Liver (tissue), 8 donors: ENCODE measurements at regions not wholly inside any gene's neighbourhood (a gene's known extent, or its start where the extent isn't known, plus 50 kb on each side); places are given as distances from the start of the nearest gene placed in this dataset.

Experiments used
- DNase-seq: peaks from one replicate; pipeline ENCODE4 v3.0.0-alpha.2; 2017; ENCODE audit warnings: low spot score
- H3K27ac ChIP-seq, 2 donors: one replicate each; pipeline ENCODE4 v1.7.0; 2013; ENCODE audit warnings: inconsistent platforms in 2 of 2, low read length in 2 of 2, control low read depth in 1 of 2, low read depth in 1 of 2, mild to moderate bottlenecking in 1 of 2
- H3K27me3 ChIP-seq, 4 donors: one replicate each; pipeline versions ENCODE4 v1.6.1 to v1.7.0; 2013; ENCODE audit warnings: low read length in 3 of 4, inconsistent platforms in 1 of 4, mild to moderate bottlenecking in 1 of 4, moderate library complexity in 1 of 4; ENCODE audit not compliant: control insufficient read depth in 4 of 4, insufficient read depth in 4 of 4
- H3K36me3 ChIP-seq, 4 donors: one replicate each; pipeline versions ENCODE4 v1.6.1 to v1.7.0; 2013; ENCODE audit warnings: low read length in 3 of 4, mild to moderate bottlenecking in 3 of 4, low read depth in 1 of 4, moderate library complexity in 1 of 4; ENCODE audit not compliant: control insufficient read depth in 4 of 4, insufficient read depth in 3 of 4
- H3K4me1 ChIP-seq, 4 donors: one replicate each; pipeline versions ENCODE4 v1.6.1 to v1.7.0; 2013; ENCODE audit warnings: low read length in 3 of 4, mild to moderate bottlenecking in 3 of 4, moderate library complexity in 1 of 4; ENCODE audit not compliant: control insufficient read depth in 4 of 4, insufficient read depth in 4 of 4
- H3K4me3 ChIP-seq, 3 donors: one replicate each; pipeline versions ENCODE4 v1.6.1 to v1.7.0; 2013; ENCODE audit warnings: low read length in 3 of 3, control low read depth in 1 of 3, low read depth in 1 of 3, mild to moderate bottlenecking in 1 of 3
- H3K9ac ChIP-seq, 2 donors: one replicate each; pipeline ENCODE4 v1.7.0; 2013; ENCODE audit warnings: low read length in 2 of 2, mild to moderate bottlenecking in 2 of 2, moderate library complexity in 2 of 2, control low read depth in 1 of 2, low read depth in 1 of 2
- H3K9me3 ChIP-seq, 4 donors: one replicate each; pipeline versions ENCODE4 v1.6.1 to v1.7.0; 2013; ENCODE audit warnings: low read length in 3 of 4; ENCODE audit not compliant: control insufficient read depth in 4 of 4
- EGR1 ChIP-seq, 2 donors: IDR thresholded peaks; 2 replicates each; pipeline ENCODE4 v1.6.1; 2016 to 2018; ENCODE audit warnings: antibody characterized with exemption in 2 of 2, low read depth in 2 of 2
- FOXA1 ChIP-seq: IDR thresholded peaks from 2 replicates; pipeline ENCODE4 v1.6.1; 2016; ENCODE audit warnings: antibody characterized with exemption
- FOXA2 ChIP-seq: IDR thresholded peaks from 2 replicates; pipeline ENCODE4 v1.6.1; 2016; ENCODE audit warnings: antibody characterized with exemption
- GABPA ChIP-seq, 2 donors: IDR thresholded peaks in 1 of 2; conservative IDR thresholded peaks in 1 of 2; 2 replicates each; pipeline ENCODE4 v1.6.1; 2016; ENCODE audit warnings: antibody characterized with exemption in 2 of 2, mild to moderate bottlenecking in 1 of 2, moderate library complexity in 1 of 2
- HNF4A ChIP-seq, 2 donors: conservative IDR thresholded peaks; 2 replicates each; pipeline ENCODE4 v1.6.1; 2016; ENCODE audit warnings: antibody characterized with exemption in 2 of 2, mild to moderate bottlenecking in 2 of 2
- HNF4G ChIP-seq: IDR thresholded peaks from 2 replicates; pipeline ENCODE4 v1.6.1; 2016; ENCODE audit warnings: antibody characterized with exemption
- JUND ChIP-seq, 2 donors: IDR thresholded peaks; 2 replicates each; pipeline ENCODE4 v1.6.1; 2016; ENCODE audit warnings: antibody characterized with exemption in 2 of 2
- NR2F2 ChIP-seq: IDR thresholded peaks from 2 replicates; pipeline ENCODE4 v1.6.1; 2016; ENCODE audit warnings: antibody characterized with exemption
- RAD21 ChIP-seq, 2 donors: IDR thresholded peaks; 2 replicates each; pipeline ENCODE4 v1.6.1; 2016; ENCODE audit warnings: antibody characterized with exemption in 2 of 2, mild to moderate bottlenecking in 2 of 2
- RXRA ChIP-seq, 2 donors: IDR thresholded peaks; 2 replicates each; pipeline ENCODE4 v1.6.1; 2017 to 2018; ENCODE audit warnings: antibody characterized with exemption in 2 of 2, mild to moderate bottlenecking in 1 of 2
- TAF1 ChIP-seq: conservative IDR thresholded peaks from 2 replicates; pipeline ENCODE4 v1.6.1; 2016; ENCODE audit warnings: antibody characterized with exemption, mild to moderate bottlenecking
- YY1 ChIP-seq: IDR thresholded peaks from 2 replicates; pipeline ENCODE4 v1.6.1; 2016; ENCODE audit warnings: antibody characterized with exemption, mild to moderate bottlenecking
- WGBS: extraction: QIAGEN DNeasy Blood & Tissue Kit; methylation state at CpG from one replicate; pipeline ENCODE4 v1.1.7; 2013; 5-methylcytosine and 5-hydroxymethylcytosine counted together
- TF ChIP-seq, protein P1 (sequence below): IDR thresholded peaks from 2 replicates; pipeline ENCODE4 v1.6.1; 2016; ENCODE audit warnings: antibody characterized with exemption
- TF ChIP-seq, protein P2 (sequence below): fragments of 150-350 bp; IDR thresholded peaks from 2 replicates; pipeline ENCODE4 v1.5.1; 2017; ENCODE audit warnings: improper control_type of control experiment, low read depth, low read length; ENCODE audit not compliant: missing input control
- TF ChIP-seq, protein P3 (sequence below): IDR thresholded peaks from 2 replicates; pipeline ENCODE4 v1.6.1; 2016; ENCODE audit warnings: antibody characterized with exemption
- TF ChIP-seq, protein P4 (sequence below): IDR thresholded peaks from 2 replicates; pipeline ENCODE4 v1.6.1; 2016; ENCODE audit warnings: antibody characterized with exemption, mild to moderate bottlenecking
- TF ChIP-seq, protein P5 (sequence below): IDR thresholded peaks from 2 replicates; pipeline ENCODE4 v1.6.1; 2016; ENCODE audit warnings: antibody characterized with exemption
- donor health status: healthy.
- donor health status: healthy.
- donor health status: healthy.
- donor health status: healthy.
- donor health status: healthy.

DNA sequence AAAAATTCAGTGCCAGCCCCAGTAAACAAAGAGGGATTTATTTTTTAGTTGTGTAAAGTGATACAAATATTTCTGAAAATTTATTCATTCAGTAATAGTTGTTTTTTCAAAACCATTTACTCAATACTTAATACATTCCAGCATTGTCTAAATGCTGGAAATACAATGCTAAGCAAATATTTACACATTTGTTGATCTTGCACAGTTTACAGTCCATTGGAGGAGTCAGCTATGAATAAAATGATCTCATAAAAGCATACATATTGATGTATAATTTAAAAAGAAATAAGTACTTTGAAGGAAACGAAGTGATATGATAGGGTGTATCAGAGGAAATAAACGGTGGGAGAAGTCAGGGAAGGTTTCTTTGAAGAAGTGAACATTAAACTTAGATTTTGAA lies 1942.1 kb upstream of the ADGRL3 start:
- H3K9ac ChIP-seq = no peak overlapping the region
- H3K4me3 ChIP-seq = no peak overlapping the region
- H3K27me3 ChIP-seq = no peaks in the 10 kb centered on the region
- DNase-seq = no peak
- no peaks in the 10 kb centered on the region for H3K4me1 ChIP-seq
- TF ChIP-seq, protein P1, sequence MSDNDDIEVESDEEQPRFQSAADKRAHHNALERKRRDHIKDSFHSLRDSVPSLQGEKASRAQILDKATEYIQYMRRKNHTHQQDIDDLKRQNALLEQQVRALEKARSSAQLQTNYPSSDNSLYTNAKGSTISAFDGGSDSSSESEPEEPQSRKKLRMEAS = no peak
- TF ChIP-seq, protein P2, sequence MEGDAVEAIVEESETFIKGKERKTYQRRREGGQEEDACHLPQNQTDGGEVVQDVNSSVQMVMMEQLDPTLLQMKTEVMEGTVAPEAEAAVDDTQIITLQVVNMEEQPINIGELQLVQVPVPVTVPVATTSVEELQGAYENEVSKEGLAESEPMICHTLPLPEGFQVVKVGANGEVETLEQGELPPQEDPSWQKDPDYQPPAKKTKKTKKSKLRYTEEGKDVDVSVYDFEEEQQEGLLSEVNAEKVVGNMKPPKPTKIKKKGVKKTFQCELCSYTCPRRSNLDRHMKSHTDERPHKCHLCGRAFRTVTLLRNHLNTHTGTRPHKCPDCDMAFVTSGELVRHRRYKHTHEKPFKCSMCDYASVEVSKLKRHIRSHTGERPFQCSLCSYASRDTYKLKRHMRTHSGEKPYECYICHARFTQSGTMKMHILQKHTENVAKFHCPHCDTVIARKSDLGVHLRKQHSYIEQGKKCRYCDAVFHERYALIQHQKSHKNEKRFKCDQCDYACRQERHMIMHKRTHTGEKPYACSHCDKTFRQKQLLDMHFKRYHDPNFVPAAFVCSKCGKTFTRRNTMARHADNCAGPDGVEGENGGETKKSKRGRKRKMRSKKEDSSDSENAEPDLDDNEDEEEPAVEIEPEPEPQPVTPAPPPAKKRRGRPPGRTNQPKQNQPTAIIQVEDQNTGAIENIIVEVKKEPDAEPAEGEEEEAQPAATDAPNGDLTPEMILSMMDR = no peak
- TF ChIP-seq, protein P3, sequence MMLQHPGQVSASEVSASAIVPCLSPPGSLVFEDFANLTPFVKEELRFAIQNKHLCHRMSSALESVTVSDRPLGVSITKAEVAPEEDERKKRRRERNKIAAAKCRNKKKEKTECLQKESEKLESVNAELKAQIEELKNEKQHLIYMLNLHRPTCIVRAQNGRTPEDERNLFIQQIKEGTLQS = no peak
- TF ChIP-seq JUND (IDR thresholded peaks at IDR 0.05) (no peak), EGR1 (IDR thresholded peaks at IDR 0.05; ENCODE audit: low read depth in 2 of 2) (no peak), TAF1 (no peak), HNF4G (no peak), YY1 (no peak), FOXA1 (no peak), RAD21 (IDR thresholded peaks at IDR 0.05) (no peak), HNF4A (conservative IDR thresholded peaks at IDR 0.05) (no peak), FOXA2 (no peak)
- TF ChIP-seq, protein P4, sequence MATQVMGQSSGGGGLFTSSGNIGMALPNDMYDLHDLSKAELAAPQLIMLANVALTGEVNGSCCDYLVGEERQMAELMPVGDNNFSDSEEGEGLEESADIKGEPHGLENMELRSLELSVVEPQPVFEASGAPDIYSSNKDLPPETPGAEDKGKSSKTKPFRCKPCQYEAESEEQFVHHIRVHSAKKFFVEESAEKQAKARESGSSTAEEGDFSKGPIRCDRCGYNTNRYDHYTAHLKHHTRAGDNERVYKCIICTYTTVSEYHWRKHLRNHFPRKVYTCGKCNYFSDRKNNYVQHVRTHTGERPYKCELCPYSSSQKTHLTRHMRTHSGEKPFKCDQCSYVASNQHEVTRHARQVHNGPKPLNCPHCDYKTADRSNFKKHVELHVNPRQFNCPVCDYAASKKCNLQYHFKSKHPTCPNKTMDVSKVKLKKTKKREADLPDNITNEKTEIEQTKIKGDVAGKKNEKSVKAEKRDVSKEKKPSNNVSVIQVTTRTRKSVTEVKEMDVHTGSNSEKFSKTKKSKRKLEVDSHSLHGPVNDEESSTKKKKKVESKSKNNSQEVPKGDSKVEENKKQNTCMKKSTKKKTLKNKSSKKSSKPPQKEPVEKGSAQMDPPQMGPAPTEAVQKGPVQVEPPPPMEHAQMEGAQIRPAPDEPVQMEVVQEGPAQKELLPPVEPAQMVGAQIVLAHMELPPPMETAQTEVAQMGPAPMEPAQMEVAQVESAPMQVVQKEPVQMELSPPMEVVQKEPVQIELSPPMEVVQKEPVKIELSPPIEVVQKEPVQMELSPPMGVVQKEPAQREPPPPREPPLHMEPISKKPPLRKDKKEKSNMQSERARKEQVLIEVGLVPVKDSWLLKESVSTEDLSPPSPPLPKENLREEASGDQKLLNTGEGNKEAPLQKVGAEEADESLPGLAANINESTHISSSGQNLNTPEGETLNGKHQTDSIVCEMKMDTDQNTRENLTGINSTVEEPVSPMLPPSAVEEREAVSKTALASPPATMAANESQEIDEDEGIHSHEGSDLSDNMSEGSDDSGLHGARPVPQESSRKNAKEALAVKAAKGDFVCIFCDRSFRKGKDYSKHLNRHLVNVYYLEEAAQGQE = no peak
- TF ChIP-seq, protein P5, sequence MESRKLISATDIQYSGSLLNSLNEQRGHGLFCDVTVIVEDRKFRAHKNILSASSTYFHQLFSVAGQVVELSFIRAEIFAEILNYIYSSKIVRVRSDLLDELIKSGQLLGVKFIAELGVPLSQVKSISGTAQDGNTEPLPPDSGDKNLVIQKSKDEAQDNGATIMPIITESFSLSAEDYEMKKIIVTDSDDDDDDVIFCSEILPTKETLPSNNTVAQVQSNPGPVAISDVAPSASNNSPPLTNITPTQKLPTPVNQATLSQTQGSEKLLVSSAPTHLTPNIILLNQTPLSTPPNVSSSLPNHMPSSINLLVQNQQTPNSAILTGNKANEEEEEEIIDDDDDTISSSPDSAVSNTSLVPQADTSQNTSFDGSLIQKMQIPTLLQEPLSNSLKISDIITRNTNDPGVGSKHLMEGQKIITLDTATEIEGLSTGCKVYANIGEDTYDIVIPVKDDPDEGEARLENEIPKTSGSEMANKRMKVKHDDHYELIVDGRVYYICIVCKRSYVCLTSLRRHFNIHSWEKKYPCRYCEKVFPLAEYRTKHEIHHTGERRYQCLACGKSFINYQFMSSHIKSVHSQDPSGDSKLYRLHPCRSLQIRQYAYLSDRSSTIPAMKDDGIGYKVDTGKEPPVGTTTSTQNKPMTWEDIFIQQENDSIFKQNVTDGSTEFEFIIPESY = no peak
- 87% methylated on average over 2 of the region's 2 CpGs for WGBS
- no peaks in the 10 kb centered on the region for H3K36me3 ChIP-seq
- no peak overlapping the region for H3K27ac ChIP-seq
- H3K9me3 ChIP-seq = no peaks in the 10 kb centered on the region

DNA sequence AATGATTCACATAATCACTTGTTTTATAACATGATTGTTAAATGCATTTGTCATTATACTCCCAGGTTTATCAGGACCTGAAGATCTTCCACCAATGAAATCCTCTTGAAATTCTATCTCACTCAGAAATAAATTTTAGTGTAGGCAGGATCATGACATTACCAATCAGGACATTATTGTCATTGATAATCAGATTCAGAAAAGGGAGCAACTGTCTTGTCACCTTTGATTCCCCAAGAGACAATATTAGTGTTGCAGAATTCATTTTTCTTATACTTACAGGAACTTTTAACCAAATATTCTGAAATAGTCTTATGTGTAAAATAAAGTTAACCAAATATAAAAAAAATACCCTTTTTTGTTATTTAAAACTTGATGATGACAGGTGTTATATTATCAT lies 1892.5 kb upstream of the ADGRL3 start:
- Histone ChIP-seq H3K36me3 (no peaks in the 10 kb centered on the region), H3K4me3 (no peak overlapping the region), H3K9me3 (peaks cover 0 to 2% (median 0%) of the 10 kb centered on the region in 4 donors), H3K27me3 (no peaks in the 10 kb centered on the region), H3K9ac (no peak overlapping the region), H3K27ac (no peak overlapping the region), H3K4me1 (no peaks in the 10 kb centered on the region)
- DNase-seq = no peak
- no peak for TF ChIP-seq YY1
- no peak for TF ChIP-seq HNF4G
- TF ChIP-seq HNF4A (conservative IDR thresholded peaks at IDR 0.05) = no peak
- no peak for TF ChIP-seq EGR1 (IDR thresholded peaks at IDR 0.05; ENCODE audit: low read depth in 2 of 2)
- TF ChIP-seq, protein P1 = no peak
- TF ChIP-seq RAD21 (IDR thresholded peaks at IDR 0.05) = no peak
- TF ChIP-seq RXRA (IDR thresholded peaks at IDR 0.05) = no peak
- TF ChIP-seq, protein P2 = no peak
- no peak for TF ChIP-seq NR2F2
- TF ChIP-seq GABPA (IDR thresholded peaks at IDR 0.05 in 1 of 2, conservative IDR thresholded peaks at IDR 0.05 in 1 of 2) = no peak
- TF ChIP-seq, protein P4 = no peak
